NCI-H82 (cell line): ENCODE measurements at regions not wholly inside any gene's neighbourhood (a gene's known extent, or its start where the extent isn't known, plus 50 kb on each side); places are given as distances from the start of the nearest gene placed in this dataset.

Experiments
- DNase-seq: peaks from one replicate; lab custom pipeline; 2025; lab: John Stamatoyannopoulos, UW

GRCh38 chr6:74091136-74091793 lies 395.3 kb downstream of the CD109 start:
- DNase-seq: peak; percentile 72

- DNase-seq: no peak
Observed at GRCh38 chr6:74087899-74088298, 391.9 kb downstream of the CD109 start.

GRCh38 chr6:74075896-74076295 lies 379.9 kb downstream of the CD109 start:
- no peak for DNase-seq

GRCh38 chr6:74075323-74075722 lies 379.3 kb downstream of the CD109 start:
- DNase-seq: no peak

- no peak for DNase-seq
Observed at GRCh38 chr6:74074645-74075044, 378.6 kb downstream of the CD109 start.

GRCh38 chr6:74073999-74074398 lies 378.0 kb downstream of the CD109 start:
- no peak for DNase-seq

- no peak for DNase-seq
Observed at GRCh38 chr6:74073429-74073828, 377.4 kb downstream of the CD109 start.

GRCh38 chr6:74071214-74071613 lies 375.2 kb downstream of the CD109 start:
- no peak for DNase-seq

GRCh38 chr6:74070711-74071110 lies 374.7 kb downstream of the CD109 start:
- no peak for DNase-seq

- no peak for DNase-seq
Observed at GRCh38 chr6:74070091-74070490, 374.1 kb downstream of the CD109 start.

GRCh38 chr6:74069089-74069581 lies 373.1 kb downstream of the CD109 start:
- peak; percentile 25 for DNase-seq

GRCh38 chr6:74066168-74066871 lies 370.3 kb downstream of the CD109 start:
- DNase-seq: no peak

GRCh38 chr6:74065705-74066104 lies 369.7 kb downstream of the CD109 start:
- DNase-seq: no peak

- no peak for DNase-seq
Observed at GRCh38 chr6:74063391-74063790, 367.4 kb downstream of the CD109 start.

GRCh38 chr6:74061201-74061600 lies 365.2 kb downstream of the CD109 start:
- no peak for DNase-seq

GRCh38 chr6:74060354-74060753 lies 364.4 kb downstream of the CD109 start:
- no peak for DNase-seq

GRCh38 chr6:74058606-74059005 lies 362.6 kb downstream of the CD109 start:
- DNase-seq: no peak

- no peak for DNase-seq
Observed at GRCh38 chr6:74057326-74057725, 361.3 kb downstream of the CD109 start.

- no peak for DNase-seq
Observed at GRCh38 chr6:74054190-74054589, 358.2 kb downstream of the CD109 start.

- peak; percentile 2 for DNase-seq
Observed at GRCh38 chr6:74050921-74051320, 354.9 kb downstream of the CD109 start.

GRCh38 chr6:74048387-74048786 lies 352.4 kb downstream of the CD109 start:
- no peak for DNase-seq

GRCh38 chr6:74044417-74045096 lies 348.6 kb downstream of the CD109 start:
- no peak for DNase-seq

- DNase-seq: peak; percentile 36
Observed at GRCh38 chr6:74041420-74041819, 345.4 kb downstream of the CD109 start.
